Stimulated activated CD8-positive, alpha-beta memory T cell treated with anti-CD3 and anti-CD28 coated beads, Interleukin-4, amount 100 ng/mL, for 24 hours (primary cell): ENCODE measurements at regions not wholly inside any gene's neighbourhood (a gene's known extent, or its start where the extent isn't known, plus 50 kb on each side); places are given as distances from the start of the nearest gene placed in this dataset.
"Not testable (repeated sequence)": the region's sequence is repeated elsewhere in the genome, so short reads cannot be mapped to it uniquely, and the experiment has no call there.

Experiments used
- DNase-seq: peaks from one replicate; pipeline ENCODE4 v3.0.0-alpha.2; 2020; ENCODE audit warnings: low read depth

GRCh38 chr1:143784239-143784882, 187.4 kb downstream of the FAM72C start:
- not testable (repeated sequence) for DNase-seq

DNA sequence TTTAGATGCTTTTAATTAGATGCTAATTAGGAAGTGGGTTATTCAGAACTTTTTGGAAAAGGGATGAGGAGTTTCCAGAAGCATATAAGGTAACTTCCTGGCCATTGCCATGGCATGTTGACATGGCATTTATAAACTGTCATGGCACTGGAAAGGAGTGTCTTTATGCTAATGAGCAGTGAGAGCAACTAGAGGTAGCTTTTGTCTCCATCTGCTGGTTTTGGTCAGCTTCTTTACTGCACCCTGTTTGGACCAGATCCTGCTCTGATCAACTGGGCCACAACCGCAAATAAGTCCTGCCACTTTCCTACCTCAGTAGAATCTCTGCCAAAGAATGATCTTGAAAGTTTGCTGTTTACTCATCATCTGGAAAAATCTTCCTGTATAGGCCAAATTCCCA, 193.6 kb downstream of the FAM72C start:
- not testable (repeated sequence) for DNase-seq

DNA sequence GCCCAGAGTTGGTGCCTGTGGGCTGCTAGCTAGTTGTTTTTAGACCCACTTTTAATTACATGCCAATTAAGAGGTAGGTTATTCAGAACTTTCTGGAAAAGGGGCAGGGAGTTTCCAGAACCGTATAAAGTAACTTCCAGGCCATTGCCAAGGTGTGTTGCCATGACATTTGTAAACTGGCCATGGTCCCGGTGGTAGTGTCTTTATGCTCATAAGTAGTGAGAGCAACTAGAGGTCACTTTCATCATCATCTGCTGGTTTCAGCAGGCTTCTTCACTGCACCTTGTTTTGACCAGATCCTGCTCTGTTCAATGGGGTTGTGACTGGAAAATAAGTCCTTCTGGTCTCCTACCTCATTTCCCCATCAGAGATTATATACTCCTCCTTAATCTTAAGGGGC, 207.0 kb downstream of the FAM72C start:
- DNase-seq, result not testable (repeated sequence)

- DNase-seq, result not testable (repeated sequence)
Observed at GRCh38 chr1:143760366-143760765, 211.4 kb downstream of the FAM72C start.

- not testable (repeated sequence) for DNase-seq
Observed at GRCh38 chr1:143755961-143756360, 215.8 kb downstream of the FAM72C start.

- no peak for DNase-seq
Observed at GRCh38 chr1:143748906-143749305, 222.9 kb downstream of the FAM72C start.

DNA sequence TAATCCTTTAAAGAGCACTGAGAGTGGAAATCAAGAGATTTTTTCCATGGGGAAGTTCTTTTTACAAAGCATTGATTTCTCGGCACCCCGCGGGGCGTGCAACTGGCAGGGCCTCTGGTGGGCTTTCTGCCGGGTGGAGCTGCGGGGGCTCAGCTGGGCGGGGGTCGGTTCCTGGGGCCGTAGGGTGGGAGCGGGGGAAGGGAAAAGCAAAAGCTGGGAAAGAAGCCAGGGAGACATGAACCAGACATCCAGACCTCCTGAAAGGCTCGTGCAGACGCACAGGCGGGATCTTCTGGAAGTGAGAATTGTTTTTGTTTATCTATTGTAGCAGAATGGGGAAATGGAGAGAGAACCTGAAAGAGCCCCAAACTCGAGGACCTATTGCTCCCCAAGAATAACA, 235.2 kb downstream of the FAM72C start:
- no peak for DNase-seq

DNA sequence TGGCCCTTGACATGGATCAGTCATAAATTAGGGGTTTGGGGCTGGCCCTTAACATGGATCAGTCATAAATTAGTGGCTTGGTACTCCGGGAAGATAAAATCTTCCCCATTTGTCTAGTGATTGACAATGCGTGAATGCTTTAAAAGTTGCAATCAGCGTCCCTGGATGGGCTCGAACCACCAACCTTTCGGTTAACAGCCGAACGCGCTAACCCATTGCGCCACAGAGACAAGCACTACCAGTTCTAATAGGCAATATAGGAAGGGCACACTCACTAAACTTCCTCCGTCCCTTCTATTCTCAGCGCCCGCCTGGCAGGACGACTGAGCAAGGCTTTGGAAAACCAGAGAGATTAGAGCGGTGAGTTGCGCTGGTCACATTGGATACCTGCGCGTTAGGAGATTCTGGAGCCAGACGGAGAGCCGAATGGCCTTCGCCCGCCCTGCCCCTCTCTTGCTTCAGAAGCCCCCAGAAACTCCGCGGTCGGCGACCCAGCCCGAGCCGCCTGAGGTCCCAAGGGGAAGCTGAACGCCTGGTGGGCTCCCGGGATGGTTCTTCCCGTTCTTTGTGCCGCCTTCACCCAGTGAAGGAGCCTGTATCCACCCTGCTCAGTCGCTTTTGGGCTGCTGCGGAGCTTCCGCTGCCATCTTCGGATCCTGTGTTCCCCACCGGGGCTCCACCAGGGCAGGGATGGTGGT, 235.9 kb downstream of the FAM72C start:
- no peak for DNase-seq

- DNase-seq, result not testable (repeated sequence)
Observed at GRCh38 chr1:143734261-143734660, 237.5 kb downstream of the FAM72C start.

DNA sequence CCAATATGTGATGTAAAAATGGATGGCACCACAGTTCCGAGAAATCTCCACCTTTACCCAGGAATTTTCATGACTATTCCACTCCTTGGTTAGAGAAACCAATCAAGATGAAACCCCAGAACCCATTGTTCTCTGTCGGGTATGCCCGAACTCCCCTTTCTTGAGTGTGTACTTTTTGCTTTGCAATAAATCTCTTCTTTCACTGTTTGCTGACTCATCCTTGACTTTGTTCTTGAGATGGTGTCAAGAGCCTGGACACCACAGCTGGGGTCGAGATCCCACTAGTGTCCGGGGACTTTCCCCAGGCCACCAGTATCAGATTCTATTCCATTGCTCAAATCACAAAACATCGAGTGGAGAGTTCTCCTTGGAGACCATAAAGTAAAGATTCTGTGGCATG, 240.9 kb downstream of the FAM72C start:
- not testable (repeated sequence) for DNase-seq

- DNase-seq, result not testable (repeated sequence)
Observed at GRCh38 chr1:143729449-143730111, 242.2 kb downstream of the FAM72C start.

- DNase-seq, result not testable (repeated sequence)
Observed at GRCh38 chr1:143728802-143729448, 242.9 kb downstream of the FAM72C start.

- no peak for DNase-seq
Observed at GRCh38 chr1:143727263-143727662, 244.5 kb downstream of the FAM72C start.

GRCh38 chr1:143721024-143721373, 250.8 kb downstream of the FAM72C start:
- DNase-seq, result no peak

- DNase-seq, result no peak
Observed at GRCh38 chr1:143720087-143721023, 251.4 kb downstream of the FAM72C start.

GRCh38 chr1:143718524-143718923, 253.3 kb downstream of the FAM72C start:
- DNase-seq, result no peak

GRCh38 chr1:143718021-143718420, 253.8 kb downstream of the FAM72C start:
- no peak for DNase-seq

DNA sequence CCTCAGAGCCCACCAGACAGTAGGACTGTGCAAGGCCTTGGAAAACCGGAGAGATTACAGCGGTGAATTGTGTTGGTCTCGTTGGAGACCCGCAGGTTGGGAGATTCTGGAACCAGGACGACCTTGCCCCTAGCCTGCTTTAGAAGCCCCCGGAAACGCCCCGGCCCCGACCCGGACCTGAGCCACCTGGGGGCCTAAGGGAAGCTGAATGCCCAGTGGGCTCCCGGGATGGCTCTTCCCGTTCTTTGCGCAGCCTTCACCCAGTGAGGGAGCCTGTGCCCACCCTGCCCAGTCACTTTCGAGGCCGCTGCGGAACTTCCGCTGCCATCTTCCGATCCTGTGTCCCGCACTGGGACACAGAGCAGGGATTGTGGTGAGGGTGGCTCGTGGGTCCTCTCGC, 254.4 kb downstream of the FAM72C start:
- no peak for DNase-seq

DNA sequence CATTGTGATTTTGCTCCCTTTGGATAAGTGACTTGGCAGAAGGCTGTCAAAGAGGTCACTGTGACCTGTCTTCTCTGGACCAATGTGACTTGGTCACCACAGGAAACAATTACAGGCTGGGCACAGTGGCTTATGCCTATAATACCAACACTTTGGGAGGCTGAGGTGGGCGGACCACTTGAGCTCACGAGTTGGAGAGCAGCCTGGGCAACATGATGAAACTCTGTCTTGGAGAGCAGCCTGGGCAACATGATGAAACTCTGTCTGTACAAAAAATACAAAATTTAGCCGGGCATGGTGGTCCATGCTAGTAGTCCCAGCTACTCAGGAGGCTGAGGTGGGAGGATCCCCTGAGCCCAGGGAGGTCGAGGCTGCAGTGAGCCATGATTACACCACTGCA, 256.9 kb downstream of the FAM72C start:
- DNase-seq, result not testable (repeated sequence)

GRCh38 chr1:143709606-143710259, 262.1 kb downstream of the FAM72C start:
- DNase-seq, result not testable (repeated sequence)

- DNase-seq, result not testable (repeated sequence)
Observed at GRCh38 chr1:143702739-143703138, 269.0 kb downstream of the FAM72C start.
